Left cardiac atrium (tissue), 4 donors: ENCODE measurements at regions not wholly inside any gene's neighbourhood (a gene's known extent, or its start where the extent isn't known, plus 50 kb on each side); places are given as distances from the start of the nearest gene placed in this dataset.

ENCODE experiments used
- ATAC-seq, 2 donors: fragments of 200-7000 bp; cut with Tn5 transposase; one replicate each; pipeline ENCODE4 v1.9.1; 2020; ENCODE audit warnings: mild to moderate bottlenecking in 2 of 2, moderate library complexity in 2 of 2
- DNase-seq: peaks from one replicate; pipeline ENCODE4 v3.0.0-alpha.2; 2020
- intact Hi-C, 2 donors: fragments of 100-400 bp; cut with DNase I; formaldehyde crosslinking; loops; one replicate each; pipeline versions ENCODE4 v1.14.1 to v1.15.1; 2022 to 2023
- donor health status: DM: no; HTN: yes; CAD: no.
- donor health status: DM: no; HTN: yes; CAD: no; lungs with severe emphysema.
- donor health status: DM: yes; HTN: yes; CAD: no.
- donor health status: Dilated cardiomyopathy.

- DNase-seq (no peak), ATAC-seq (no peak)
- intact Hi-C loops, result no loop called here
Measured at GRCh38 chr2:128986026-128986715, 667.5 kb upstream of the HS6ST1 start.

- ATAC-seq (no peak), DNase-seq (no peak)
- intact Hi-C loops, result no loop called here
Measured at GRCh38 chr2:128986867-128987268, 668.2 kb upstream of the HS6ST1 start.

- DNase-seq (no peak), ATAC-seq (no peak)
- intact Hi-C loops, result no loop called here
Measured at GRCh38 chr2:128988326-128988725, 669.7 kb upstream of the HS6ST1 start.

DNA sequence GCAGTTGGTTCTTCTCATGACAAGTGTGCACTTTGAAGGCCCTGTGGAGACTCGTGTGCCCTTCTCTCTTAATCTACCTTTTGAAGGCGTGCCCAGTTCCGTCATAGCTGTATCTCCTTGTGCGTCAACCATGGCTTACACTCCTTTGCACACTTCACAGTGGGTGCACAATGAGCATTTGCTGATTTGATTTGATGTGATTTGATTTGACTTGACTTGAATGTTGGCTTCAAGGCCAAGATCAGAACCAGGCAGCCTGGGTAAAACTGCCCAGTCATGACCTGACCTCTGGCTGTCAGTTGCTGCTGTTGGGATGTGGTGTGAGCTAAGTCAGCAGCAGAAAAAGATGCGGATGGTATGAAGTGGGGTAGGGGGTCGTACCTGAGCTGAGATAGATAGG lies 670.3 kb upstream of the HS6ST1 start:
- DNase-seq (no peak), ATAC-seq (no peak)
- intact Hi-C loops, result no loop called here

DNA sequence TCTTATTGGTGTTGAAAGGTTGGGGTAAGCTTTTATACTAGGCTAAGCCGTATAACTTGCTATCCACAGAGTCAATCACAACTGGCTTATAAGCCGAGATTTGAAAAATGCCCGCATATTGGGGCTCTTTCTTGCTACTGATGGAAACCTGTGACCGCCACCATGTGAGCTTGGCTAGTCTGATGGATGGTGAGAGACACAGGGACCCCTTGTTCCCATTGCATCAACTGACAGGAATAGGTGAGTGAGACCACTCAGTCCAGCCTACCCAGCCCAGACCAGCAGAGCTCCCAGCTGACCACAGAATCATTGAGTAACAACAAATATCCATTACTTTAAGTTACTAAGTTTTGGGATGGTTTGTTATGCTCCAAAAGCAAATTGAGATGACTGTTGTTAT lies 676.4 kb upstream of the HS6ST1 start:
- DNase-seq (no peak), ATAC-seq (no peak)
- intact Hi-C loops, result no loop called here

DNA sequence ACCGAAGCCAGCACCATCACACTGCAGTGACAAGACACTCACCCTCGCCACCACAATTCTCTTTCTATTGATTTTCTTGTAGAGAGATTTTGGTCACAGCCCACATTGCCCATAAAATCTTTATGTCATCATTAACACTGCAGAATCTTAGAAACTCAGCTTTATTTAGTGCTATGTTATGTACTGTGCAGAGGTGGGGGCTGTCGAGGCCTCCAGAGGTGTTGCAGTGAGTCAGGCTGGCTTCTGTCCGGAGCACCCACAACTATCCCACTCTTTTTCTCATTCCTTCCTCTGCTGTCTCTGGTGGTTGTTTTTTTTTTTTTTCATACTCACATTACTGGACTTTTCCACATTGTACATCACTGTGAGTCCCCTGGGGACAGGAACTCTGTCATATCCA lies 677.4 kb upstream of the HS6ST1 start:
- no peak for DNase-seq

GRCh38 chr2:128997166-128997866 lies 678.6 kb upstream of the HS6ST1 start:
- ATAC-seq (no peak), DNase-seq (no peak)
- intact Hi-C loops, result no loop called here

More for the DNA sequence above, 677.4 kb upstream of the HS6ST1 start:
- intact Hi-C loops, result no loop called here
- ATAC-seq, result no peak

GRCh38 chr2:129001926-129002325 lies 683.3 kb upstream of the HS6ST1 start:
- intact Hi-C loops, result no loop called here
- DNase-seq (no peak), ATAC-seq (no peak)

- intact Hi-C loops, result no loop called here
- no peak for ATAC-seq
- DNase-seq, result no peak
Measured at GRCh38 chr2:129002751-129003150, 684.1 kb upstream of the HS6ST1 start.

GRCh38 chr2:129004485-129004884 lies 685.8 kb upstream of the HS6ST1 start:
- intact Hi-C loops, result no loop called here
- DNase-seq, result no peak
- no peak for ATAC-seq

GRCh38 chr2:129004940-129005490 lies 686.3 kb upstream of the HS6ST1 start:
- no peak for DNase-seq
- intact Hi-C loops, result no loop called here
- ATAC-seq, result no peak

DNA sequence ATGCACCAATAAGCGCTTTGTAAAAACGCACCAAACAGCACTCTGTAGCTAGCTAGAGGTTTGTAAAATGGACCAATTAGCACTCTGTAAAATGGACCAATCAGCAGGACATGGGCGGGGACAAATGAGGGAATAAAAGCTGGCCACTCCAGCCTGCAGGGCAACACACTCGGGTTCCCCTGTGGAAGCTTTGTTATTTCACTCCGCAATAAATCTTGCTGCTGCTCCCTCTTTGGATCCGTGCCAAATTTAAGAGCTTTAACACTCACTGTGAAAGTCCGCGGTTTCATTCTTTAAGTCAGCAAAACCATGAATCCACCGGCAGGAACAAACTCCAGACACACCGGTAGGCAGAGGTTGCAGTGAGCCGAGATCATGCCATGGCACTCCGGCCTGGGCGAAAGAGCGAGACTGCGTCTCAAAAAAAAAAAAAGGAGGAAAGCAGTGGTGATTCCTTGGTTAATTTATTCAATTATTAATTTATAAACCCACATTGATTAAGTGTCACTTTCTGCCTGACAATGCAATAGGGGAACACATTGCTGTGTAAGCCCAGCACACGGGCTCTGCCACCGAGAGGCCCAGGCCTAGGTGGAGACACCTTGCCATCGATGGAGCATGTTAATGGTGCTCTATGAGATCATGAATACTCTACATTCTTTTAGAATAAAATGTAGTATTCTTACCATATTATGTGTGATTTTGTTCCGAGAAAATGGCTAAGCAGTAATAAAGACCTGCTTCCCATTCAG lies 687.6 kb upstream of the HS6ST1 start:
- DNase-seq (no peak), ATAC-seq (no peak)
- intact Hi-C loops, result no loop called here

DNA sequence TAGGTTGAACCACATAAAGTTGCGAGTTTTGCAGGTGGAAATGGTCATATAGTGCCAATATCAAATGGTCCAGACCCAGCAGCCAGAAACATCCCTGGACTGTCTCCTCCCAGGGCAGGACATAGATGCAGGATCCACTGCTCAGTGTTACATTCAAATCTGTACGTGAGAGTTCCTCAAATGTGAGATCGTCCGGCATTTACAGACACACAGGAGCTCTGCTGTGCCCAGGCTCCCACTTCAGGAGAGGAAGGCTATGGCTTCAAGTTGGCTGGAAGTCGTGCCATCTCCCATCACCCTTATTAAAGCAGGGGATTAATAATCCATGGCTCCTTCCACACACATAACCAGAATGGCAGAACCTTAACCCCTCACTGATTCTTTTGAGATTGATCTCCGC lies 688.2 kb upstream of the HS6ST1 start:
- ATAC-seq (no peak), DNase-seq (no peak)
- intact Hi-C loops, result no loop called here

DNA sequence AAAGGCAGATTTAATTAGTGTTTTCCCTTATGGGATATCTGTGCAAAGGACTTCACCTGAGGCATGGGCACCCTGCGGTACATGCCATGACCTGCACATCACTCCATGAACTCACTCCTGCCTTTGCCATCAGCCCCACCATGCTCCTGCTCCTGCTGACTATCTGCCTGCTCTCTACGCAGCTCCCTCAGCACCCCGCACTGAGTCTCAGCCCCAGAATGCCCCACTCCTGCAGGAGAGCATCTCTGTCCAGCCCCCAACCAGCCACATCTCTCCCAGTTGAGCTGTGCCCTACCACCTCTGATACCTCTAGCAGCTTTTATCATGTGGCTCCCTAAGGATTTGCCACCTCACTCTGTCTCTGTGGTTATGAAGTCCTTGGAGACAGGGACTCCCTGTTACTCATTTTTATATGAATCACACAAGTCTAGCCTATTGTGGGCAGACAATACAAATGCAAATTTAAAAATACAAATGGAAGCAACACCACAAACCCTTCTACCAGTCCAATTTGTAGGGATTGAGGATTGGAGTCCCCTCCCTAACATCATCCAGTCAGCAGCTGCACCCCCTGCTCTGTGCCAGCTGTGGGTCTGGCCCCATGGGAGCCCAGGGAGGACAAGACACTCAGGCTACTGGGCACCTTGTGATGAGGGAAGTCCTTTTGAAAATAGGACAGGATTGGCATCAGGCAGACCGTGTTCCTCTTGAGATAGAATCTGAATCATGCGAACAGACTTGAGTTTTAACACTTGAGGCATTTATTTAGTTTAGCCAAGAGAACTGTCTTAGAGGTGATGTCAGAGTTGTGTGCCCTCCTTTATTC lies 689.6 kb upstream of the HS6ST1 start:
- DNase-seq, result no peak
- ATAC-seq, result no peak
- intact Hi-C loops, result no loop called here

DNA sequence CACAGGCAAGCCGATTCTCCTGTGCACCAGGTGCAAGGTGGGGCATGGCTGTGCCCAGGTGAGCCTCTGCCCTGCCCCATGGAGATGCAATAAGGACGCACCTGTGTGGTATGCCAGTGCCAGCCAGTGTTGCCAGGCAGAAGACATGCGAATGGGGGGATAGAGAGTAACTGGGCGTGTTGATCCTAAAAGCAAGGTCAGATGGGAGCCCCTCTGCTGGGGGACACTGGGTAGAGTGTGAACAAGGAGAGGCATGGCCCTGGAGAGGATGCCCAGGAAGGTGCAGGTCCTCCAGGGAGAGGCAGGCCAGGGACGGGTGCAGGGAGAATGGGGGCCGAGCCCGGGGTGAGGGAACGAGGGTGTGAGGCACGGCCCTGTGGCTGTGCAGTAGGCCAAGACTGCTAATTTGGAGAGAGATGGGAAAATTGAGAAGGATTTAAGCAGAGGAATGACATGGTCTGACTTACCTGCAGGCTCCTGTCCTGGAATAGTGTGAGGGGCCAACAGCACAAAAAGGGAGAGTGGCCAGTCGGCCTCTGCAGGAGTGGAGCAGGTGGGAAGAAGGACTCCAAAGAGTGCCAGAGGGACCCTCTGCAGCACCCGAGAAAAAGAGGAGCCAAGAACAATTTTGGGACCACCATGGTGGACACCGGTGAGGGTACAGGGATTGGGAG lies 690.4 kb upstream of the HS6ST1 start:
- DNase-seq, result no peak
- ATAC-seq, result no peak
- intact Hi-C loops, result no loop called here

DNA sequence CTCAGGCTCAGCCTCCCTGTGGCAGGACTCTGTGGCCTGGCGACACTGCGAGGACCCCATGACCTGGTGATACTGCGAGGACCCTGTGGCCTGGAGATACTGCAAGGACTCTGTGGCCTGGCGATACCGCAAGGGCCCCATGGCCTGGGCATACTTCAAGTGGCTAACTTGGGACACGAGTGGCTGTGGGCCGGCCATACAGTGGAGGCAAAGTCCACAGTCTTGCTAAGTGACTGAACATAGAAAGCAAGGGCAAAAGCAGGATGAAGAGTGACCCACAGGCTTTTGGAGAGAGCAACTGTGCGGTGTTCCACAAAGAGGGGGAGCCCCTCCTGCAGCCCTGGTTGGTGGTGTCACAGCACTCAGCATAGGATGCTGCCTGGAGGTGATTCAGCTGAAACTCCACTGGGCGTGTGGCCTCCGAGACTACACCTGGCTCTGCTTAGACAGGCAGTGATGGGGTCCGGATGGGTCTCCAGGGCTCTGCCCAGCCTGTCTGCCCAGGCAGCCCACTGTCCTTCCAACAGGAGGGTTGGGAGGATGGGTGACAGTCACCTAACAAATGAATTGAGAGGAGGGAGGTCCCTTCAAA lies 691.0 kb upstream of the HS6ST1 start:
- intact Hi-C loops, result no loop called here
- ATAC-seq (no peak), DNase-seq (no peak)

DNA sequence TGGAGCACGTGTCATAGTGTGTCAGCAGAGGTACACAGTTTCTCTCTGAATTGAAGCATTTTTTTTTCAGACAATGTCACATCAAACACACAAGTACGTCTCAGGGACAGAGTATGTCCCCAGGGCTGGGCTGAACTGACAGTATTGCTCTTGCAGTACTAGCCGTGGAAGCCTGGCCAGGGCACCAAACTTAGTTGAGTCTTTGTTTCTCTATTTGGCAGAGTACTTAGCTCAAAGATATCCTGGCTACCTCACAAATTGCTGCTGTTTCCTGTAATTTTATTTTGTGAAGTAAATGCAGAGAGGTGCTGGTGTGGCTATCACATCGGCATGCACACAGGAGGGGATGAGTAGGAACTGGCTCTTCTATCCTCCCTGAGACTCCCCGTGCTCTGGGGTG lies 691.6 kb upstream of the HS6ST1 start:
- DNase-seq, result no peak
- no peak for ATAC-seq
- intact Hi-C loops, result no loop called here

- DNase-seq (no peak), ATAC-seq (no peak)
- intact Hi-C loops, result no loop called here
Measured at GRCh38 chr2:129011466-129012061, 692.9 kb upstream of the HS6ST1 start.
